NCI-H748 (cell line): ENCODE measurements at regions not wholly inside any gene's neighbourhood (a gene's known extent, or its start where the extent isn't known, plus 50 kb on each side); places are given as distances from the start of the nearest gene placed in this dataset.

ENCODE experiments used
- DNase-seq: peaks from one replicate; lab custom pipeline; 2025; ENCODE audit not compliant: unreplicated experiment; lab: John Stamatoyannopoulos, UW

DNA sequence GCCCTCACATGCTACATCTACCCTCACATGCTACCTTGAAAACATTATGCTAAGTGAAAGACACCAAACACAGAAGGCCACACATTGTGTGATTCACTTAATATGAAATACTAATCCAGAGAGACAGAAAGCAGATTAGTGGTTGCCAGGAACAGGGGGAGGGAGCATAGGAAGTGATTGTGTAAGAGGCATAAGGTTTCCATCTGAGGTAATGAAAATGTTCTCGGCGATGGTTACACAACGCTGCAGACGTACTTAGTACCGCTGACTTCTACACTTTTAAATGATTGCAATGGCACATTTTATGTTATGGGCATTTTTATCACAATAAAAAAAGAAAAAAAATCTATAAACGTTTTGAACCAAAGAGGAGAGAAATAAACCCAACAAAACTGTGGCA, 742.3 kb downstream of the TYW1 start:
- peak; percentile 10 for DNase-seq

DNA sequence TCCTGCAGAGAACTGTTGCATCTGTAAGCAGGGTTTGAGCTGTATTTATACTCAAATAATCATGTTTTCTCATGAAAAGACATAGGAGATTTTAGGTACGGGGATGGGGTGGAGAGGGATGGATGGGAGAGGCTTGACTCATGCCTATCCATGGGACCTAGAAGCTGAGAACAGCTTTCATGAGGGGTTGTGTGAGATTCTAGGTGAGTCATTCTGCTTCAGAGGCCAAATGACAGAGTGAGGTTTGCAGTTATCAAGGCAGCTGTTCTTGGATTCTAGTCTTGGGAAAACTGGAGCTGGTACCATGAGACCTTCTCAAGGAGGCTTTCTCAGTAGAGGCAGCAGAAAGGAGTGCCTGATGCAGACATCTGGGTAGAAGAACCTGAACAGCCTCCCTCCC, 746.9 kb downstream of the TYW1 start:
- DNase-seq = no peak

DNA sequence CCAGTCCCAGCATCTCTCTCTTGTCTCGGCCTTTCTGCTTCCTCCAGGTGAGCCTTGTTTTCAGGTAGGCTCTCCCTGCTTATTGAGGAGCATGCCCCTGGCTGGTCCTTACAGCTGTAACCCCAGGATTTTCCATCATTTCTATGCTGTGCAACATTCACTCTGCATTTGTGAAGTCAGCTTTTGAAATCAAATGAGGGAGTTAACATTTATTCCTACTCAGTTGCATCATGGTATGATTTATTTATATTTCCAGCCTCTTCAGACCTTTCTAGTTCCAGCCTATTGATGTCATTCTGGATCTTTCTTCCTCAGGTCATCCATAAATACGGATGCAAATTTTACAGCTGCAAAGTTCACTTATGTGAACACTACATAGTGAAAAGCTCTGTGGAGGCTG, 755.6 kb downstream of the TYW1 start:
- DNase-seq = no peak

DNA sequence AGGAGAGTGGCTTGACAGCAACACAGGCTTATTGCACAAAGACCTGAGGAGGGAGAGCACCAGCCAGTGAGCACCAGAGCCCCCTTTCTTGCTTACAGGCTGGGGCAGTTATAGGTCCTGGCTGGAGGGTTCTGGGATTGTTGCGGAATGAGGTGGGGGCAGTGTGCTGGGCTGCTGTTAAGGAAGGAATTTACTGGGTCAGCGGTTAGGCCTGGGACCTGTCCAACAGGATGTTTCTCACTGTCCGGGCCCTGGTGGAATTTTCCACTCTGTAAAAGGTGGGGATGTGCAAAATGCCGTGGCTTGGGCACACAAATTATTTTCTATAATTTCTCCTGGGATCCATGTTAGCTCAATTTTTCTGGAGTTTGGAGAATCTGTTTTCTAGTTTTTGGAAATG, 757.3 kb downstream of the TYW1 start:
- no peak for DNase-seq

DNA sequence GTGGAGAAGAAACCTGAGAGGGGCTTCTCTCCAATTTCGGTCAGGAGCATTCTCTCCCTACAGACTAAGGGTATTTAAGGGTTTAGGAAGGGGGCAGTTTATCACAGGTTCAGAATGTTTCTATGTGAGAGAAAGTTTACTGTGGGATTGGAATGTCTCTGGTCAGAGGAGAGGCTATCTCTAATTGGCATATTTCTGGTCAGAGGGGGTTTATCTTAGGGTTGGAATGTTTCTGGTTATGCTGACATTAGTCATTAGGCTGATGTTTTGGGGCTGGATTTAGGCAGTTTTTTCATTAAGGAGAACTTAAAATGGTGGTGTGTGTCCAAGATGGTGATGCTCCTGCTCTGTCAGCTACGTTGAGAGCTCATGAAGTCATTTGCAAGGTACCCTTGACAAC, 758.0 kb downstream of the TYW1 start:
- no peak for DNase-seq

DNA sequence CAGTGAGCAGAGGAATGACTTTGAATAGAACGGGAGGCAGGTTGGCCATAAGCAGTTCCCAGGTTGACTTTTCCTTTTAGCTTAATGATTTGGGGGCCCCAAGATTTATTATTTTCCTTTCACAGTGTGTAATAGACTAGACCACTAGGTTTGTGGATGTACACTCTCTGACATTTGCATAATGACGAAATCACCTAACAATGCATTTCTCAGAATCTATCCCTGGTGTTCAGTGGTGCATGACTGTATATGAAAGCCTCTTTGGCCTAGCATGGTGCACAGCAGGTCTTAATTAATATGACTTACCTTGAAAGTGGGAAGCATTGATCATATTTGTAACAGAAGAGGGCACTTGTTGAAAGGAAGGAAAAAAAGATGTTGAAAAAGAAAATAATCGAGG, 761.9 kb downstream of the TYW1 start:
- peak; percentile 15 for DNase-seq

DNA sequence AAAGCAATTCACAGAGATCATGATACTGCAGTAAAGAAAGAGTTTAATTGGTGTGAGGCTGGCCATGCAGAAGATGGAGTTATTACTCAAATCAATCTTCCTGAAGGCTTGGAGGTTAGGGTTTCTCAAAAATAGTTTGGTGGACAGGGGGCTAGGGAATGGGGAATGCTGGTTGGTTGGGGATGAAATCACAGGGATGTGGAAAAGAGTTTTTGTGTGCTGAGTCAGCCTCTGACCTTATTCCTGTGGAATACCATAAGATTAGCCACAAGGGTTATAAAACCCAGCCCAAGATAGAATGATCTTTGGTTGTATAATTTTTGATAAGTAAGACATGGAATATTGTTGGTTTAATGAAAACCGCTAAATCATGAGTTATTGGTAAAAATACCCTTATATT, 764.3 kb downstream of the TYW1 start:
- no peak for DNase-seq

DNA sequence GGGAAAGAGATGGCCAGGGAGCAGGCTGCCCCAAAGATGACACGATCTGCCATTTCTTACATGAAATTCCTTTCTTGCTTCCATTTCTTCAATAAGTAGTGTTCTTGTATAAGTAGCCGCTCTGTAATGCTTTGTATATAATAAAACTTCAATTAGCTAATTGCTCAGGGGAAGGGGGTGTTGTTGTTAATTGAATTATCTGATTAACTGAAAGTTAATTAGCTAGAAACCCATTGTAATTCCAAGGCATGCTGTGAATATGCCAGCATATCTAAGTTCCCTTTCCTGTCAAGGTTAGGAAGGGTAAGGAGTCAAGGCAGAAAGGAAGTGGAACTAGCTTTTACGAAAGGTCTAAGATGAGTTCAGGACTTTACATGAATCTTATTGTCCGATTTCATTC, 765.9 kb downstream of the TYW1 start:
- DNase-seq = no peak

DNA sequence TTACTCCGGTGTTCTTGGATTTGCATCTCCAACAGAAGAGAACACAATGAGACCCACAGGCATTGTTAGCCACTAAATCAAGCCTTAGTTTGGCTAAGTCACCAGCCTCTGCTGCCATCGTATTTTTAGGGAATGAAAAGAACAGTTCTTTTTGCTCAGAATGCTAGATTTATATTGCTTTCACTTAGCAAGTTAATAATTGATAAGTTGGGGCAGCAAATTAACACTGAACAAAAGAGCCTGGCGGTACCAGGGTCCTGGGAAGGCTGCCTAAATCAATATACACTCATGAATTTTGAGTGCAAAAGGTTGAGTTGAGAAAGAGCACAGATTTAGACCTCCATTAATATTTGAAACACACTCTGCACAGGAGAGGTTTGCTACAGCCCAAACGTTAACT, 767.7 kb downstream of the TYW1 start:
- no peak for DNase-seq

DNA sequence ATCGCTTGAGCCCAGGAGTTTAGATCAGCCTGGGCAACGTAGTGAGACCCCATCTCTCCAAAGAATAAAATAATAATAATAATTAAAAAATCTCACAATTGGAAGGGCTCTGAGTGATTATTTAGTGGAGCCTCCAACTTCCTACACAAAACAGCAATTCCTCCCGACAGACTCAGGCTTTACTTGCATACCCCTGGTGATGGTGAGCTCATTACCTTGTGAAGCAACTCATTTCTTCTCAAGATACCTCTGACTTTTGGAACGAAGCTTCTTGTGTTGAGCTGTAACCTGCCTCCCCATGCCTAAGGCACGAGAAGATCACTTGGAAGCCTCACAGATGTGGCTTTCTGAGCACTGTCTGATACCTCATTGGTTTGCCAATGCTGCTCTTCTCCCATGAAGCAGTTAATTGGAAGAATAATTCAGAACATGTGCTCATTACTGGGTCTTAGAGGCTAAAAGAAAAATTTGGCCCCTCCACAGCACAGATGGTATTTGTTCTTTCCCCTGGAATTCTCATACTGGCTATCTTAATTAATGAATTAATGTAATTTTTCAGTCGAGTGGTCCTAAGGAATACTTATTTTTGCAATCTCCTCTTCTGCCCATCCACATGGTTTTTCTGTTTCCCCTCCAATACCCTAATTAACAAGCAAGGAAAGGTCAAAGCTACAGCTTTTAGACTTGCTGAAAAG, 769.0 kb downstream of the TYW1 start:
- DNase-seq = no peak

DNA sequence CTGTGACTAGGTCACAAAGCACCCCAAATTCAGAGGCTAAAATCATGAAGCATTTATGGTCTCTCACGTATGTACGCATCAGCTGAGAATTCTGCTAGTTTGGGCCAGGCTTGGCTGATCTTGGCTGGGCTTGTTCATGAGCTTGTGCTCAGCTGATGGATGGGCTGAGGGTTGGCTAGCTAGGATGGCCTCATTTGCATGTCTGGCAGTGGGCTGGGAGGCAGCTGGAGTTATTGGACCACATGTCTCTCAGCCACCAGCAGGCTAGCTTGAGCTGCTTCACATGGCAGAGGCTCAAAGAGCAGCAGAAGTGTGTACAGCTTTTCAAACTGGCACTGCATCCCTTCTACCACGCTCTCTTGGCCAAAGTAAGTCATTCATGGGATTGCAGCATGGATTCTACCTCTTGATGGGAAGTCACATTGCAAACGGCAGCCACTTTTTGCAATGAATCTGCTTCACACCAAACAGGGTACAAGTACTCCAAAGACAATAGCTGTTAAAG, 770.3 kb downstream of the TYW1 start:
- no peak for DNase-seq

DNA sequence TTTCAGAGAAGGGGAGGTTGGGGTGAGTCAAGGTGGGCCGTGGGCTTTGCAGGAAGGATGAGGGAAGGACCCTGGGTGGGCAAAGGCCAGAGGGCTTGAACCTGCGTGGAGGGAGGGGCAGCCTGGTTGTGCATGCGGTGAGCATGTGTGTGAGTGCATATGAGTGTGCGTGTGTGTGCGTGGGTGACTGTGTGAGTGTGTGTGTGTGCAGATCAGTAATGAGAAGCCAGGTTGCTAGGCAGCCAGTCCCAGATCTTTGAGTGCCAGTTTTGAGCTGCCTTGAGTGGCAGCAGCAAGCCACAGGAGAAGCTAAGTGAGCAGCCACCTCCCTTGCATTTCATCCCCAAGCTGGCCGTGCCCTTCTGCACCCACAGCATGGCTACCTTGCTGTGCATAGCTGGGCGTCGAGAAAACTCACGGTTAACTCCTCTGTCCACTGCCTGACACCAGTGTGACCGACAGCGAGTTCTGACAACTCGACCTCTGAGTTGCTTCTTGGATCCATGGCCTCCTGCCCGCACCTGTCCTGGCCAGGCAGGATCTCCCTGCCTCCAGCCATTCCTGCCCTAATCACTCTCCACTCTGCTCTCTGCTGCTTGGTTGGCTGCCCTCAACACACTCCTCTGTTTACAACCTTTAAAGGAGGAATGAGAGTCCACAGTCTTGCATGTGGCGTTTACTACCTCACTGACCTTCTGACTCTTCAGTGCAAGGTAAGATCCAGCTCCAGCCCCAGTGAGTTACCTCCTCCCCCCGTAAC, 775.4 kb downstream of the TYW1 start:
- DNase-seq = peak; percentile 27

DNA sequence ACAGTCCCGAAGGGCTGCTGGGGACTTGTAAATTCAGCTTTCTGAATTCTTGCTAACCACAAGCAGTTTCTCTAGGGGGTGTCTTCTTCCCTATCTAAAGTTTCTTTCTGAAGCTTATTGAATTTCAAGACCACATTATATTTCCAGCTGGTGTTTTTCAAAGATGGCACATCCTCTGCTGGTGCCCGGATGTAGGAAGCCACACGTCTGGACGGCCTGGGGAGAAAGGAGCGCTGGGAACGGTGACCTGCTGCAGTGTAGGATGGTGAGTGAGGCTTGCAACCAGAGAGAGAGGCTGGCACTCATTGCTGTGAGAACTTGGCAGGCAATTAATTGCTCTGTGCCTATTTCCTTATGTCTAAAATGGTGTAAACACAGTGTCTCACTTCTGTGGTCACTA, 776.4 kb downstream of the TYW1 start:
- DNase-seq = no peak

DNA sequence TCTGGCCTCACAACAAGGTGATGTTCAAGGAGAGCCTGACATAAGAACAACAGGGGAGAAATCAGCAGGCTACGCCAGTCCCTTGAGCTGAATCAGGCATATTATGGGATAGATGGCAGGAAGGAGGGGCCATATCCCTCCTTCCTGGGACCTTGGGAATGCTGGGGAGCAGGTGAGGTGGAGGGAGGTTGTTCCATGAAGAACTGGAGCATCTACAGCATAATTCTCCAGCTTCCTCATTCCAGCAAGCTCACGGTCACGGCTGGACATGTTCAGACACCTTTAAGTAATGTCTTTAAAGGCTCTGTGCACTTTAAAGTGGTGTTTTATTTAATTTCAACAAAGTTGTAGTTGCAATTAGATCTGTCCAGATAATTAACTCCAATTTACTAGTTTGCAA, 780.5 kb downstream of the TYW1 start:
- DNase-seq = no peak

DNA sequence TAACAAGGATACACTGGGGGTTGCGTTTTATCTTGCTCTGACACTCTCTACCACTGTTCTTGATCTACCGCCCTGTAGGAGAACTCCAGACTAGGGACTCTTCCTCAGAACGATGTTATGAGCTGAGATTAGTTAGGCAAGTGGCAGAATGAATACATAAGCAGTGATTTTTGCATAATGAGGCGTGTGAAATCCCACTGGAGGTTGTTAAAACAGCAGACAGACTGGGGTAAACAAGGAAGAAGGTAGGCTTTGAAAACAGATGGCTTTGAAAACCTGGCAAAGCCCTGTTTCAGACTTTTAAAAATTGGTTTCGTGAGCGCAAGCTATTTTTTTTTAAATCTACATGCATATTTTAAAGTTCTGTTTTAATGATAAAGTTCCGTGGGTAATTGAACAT, 785.2 kb downstream of the TYW1 start:
- no peak for DNase-seq

DNA sequence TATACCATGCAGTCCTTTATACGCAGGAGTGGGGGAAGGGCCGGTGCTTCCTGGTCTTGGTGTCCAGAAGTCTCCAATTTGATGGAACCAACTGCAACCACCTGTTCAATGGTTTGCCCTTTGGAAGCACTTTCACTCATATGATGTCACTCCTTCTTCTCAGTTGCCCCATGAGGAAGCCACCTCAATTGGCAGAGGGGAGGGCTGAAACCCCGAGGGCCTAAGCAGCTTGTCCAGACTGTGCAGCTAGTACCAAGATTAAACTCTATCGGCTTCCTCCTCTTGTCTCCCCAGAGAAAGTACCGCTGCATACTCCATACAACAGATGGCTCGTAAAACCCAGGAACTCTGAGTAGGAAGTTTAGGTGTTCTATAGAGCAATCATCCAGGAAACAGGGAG, 789.4 kb downstream of the TYW1 start:
- DNase-seq = no peak

DNA sequence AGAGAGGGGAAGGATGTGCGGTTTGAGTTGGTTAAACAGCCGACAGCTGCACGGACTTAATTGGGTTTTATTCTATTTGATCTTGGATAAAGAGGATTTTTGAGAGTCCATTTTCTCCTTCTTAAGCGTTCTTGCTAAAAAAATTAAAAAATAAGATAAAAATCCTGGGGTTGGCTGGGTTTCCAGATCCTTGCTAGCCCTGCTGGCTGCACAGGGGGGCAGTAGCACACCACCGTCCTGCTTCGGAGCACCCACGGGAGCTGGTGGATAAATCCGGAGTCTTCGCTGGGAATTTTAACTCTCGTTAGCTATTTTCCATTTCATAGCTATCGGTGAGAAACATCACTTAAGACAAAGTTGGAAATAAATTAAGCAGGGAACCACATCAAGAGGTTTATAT, 792.0 kb downstream of the TYW1 start:
- DNase-seq = peak; percentile 56

DNA sequence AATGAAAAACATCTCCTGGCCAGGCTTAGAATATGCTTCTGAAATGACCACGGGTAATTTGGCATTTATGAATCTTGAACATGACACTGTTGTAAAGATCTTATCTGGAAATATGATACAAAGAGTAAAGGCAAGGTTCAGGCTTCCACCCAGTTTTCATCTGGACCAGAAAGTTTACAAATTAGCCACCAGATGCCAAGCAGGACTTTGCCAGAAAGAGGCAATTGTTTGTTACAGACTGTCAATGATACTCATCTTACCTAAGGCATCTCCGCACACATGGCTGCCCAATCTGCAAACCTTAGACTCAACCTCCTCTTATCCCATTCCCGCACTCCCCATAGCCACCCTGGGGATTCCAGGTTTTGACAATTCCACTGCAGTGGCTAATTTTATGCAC, 795.3 kb downstream of the TYW1 start:
- no peak for DNase-seq

DNA sequence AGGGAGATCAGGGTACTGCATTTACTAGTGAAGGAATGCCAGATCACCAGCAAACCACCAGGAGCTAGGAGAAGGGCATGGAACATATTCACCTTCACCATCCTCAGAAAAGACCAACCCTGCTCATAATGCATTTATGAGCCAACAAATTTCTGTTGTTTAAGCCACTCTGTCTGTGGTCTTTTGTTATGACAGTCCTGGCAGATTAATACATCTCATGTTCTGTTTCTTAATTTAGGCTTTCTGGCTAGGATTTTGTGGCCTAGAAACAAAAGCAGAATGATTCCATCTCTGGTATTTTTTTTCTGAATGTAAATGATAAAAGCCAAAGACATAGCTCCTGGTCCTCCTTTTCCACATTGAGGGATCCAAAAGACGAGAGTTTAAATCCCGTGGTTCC, 797.9 kb downstream of the TYW1 start:
- no peak for DNase-seq

DNA sequence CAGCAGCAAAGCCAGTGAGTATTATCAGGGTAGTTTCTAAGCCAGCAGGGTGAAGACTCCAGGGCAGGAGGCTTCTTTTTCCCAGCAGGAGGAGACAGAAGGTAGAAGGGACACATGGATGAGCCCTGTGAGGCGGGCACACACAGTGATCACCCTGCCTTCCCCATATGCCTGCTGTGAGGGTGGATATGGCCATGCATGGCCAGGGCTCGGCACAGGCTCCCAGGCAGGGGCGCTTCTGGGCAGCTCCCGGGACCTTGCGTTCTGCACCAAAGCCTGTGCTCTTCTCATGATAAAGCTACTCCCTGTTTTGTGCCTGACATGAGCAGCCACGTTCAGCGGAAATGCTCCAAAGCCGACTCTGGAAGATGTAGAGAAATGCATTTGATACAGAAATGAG, 807.2 kb downstream of the TYW1 start:
- no peak for DNase-seq

DNA sequence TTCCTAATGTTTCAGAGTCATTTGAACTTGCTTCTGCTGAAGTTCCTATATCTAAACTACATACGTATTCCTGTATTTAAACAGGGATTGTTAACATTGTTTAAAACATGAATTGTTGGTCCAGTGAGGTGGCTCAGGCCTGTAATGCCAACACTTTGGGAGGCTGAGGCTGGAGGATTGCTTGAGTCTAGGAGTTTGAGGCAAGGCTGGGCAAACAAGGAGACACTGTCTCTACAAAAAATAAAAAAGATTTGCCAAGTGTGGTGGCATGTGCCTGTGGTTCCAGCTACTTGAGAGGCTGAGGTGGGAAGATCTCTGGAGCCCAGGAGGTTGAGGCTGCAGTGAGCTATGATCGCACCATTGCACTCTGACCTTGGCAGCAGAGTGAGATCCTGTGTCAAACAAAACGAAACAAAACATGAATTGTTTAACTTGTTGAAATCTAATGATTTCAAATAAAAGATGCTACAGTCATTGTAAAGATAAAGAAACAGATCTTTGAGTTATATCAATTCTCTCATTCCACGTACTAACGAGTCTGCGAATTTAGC, 809.4 kb downstream of the TYW1 start:
- DNase-seq = no peak

DNA sequence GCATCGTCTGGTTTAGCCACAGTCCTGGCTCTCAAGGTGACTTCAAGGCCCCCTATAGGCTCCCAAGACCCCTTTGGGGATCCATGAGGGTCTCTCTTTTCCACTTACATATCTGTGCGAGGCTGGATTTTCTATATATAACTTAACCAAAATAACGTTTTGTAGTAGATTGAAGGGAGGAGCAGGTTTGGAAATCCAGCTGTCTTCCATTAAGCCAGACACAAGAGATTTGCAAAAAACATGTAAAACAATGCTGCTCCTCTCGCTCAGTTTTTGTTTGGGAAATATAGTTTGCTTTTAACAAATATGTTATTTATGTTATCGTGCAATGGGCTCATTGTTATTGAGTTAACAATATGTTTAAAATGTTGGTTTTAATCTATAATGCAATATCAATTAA, 811.2 kb downstream of the TYW1 start:
- no peak for DNase-seq
